C4-2B (cell line): ENCODE measurements at regions not wholly inside any gene's neighbourhood (a gene's known extent, or its start where the extent isn't known, plus 50 kb on each side); places are given as distances from the start of the nearest gene placed in this dataset.

Source experiments
- ZFX ChIP-seq: fragments of 450-650 bp; IDR thresholded peaks from 2 replicates; pipeline ENCODE4 v1.6.1; 2017
- TF ChIP-seq, protein P1 (sequence below): fragments of 450-650 bp; conservative IDR thresholded peaks from 2 replicates; pipeline ENCODE4 v1.5.1; 2017; ENCODE audit warnings: mild to moderate bottlenecking

- TF ChIP-seq, protein P1, sequence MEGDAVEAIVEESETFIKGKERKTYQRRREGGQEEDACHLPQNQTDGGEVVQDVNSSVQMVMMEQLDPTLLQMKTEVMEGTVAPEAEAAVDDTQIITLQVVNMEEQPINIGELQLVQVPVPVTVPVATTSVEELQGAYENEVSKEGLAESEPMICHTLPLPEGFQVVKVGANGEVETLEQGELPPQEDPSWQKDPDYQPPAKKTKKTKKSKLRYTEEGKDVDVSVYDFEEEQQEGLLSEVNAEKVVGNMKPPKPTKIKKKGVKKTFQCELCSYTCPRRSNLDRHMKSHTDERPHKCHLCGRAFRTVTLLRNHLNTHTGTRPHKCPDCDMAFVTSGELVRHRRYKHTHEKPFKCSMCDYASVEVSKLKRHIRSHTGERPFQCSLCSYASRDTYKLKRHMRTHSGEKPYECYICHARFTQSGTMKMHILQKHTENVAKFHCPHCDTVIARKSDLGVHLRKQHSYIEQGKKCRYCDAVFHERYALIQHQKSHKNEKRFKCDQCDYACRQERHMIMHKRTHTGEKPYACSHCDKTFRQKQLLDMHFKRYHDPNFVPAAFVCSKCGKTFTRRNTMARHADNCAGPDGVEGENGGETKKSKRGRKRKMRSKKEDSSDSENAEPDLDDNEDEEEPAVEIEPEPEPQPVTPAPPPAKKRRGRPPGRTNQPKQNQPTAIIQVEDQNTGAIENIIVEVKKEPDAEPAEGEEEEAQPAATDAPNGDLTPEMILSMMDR, result no peak
- TF ChIP-seq ZFX, result no peak
These were observed 399.0 kb upstream of the HNRNPA3 start for GRCh38 chr2:176813621-176814049.
